K562 (cell line): ENCODE measurements at regions not wholly inside any gene's neighbourhood (a gene's known extent, or its start where the extent isn't known, plus 50 kb on each side); places are given as distances from the start of the nearest gene placed in this dataset.

Experiments used
- ATAC-seq: fragments of 200-7000 bp; cut with Tn5 transposase; 3 replicates; pipeline ENCODE4 v1.9.1; 2020; ENCODE audit warnings: moderate library complexity
- BruUV-seq: library from RNA; stranded (reverse); fragments of 400-500 nt; replicated peaks from 2 replicates; lab custom pipeline; 2021; lab: Mats Ljungman, UMichigan
- CTCF ChIA-PET: fragments of 300-600 bp; formaldehyde crosslinking; extraction: SDS; loops from one replicate; lab custom pipeline; 2021; ENCODE audit warnings: low intra/inter-chr PET ratio; lab: Yijun Ruan, JAX
- POLR2A ChIA-PET: fragments of 300-600, 350-650 bp; sonication (Branson Sonifier 250); formaldehyde crosslinking; extraction: SDS; loops from one replicate; lab custom pipeline; 2021; ENCODE audit warnings: antibody characterized with exemption, inconsistent platforms; lab: Yijun Ruan, JAX
- DNase-seq, 4 experiments: peaks; one replicate each; pipeline versions ENCODE4 v3.0.0 to v3.0.0-alpha.2; 2011 to 2018; ENCODE audit warnings: low spot score in 3 of 4, mixed read lengths in 3 of 4; ENCODE audit errors: extremely low read depth in 1 of 4
- FAIRE-seq: peaks from 2 replicates; lab custom pipeline; 2011; peaks lifted over from hg19 to GRCh38; lab: Jason Lieb, UNC
- H2AFZ ChIP-seq: 2 replicates; pipeline ENCODE4 v1.6.0; 2011; ENCODE audit warnings: low read depth, low read length, control low read depth, inconsistent platforms
- H3K27ac ChIP-seq: fragments of 200-600 bp; 3 replicates; pipeline ENCODE4 v1.8.0; 2011; ENCODE audit warnings: low read depth, mild to moderate bottlenecking, control low read depth, inconsistent platforms, low read length, moderate library complexity, mixed read lengths; ENCODE audit errors: extremely low read depth
- H3K27me3 ChIP-seq, 2 experiments: fragments of 300-600 bp in 1 of 2; 2 replicates in 1 of 2; 3 replicates in 1 of 2; pipeline versions ENCODE4 v1.6.0 to v1.8.0; 2011; ENCODE audit warnings: inconsistent platforms in 2 of 2, low read length in 2 of 2, mild to moderate bottlenecking in 1 of 2, mixed read lengths in 1 of 2, moderate library complexity in 1 of 2; ENCODE audit not compliant: control insufficient read depth in 2 of 2, insufficient read depth in 2 of 2
- H3K36me3 ChIP-seq: fragments of 300-600 bp; 3 replicates; pipeline ENCODE4 v1.8.0; 2011; ENCODE audit warnings: mild to moderate bottlenecking, low read length, inconsistent platforms; ENCODE audit not compliant: control insufficient read depth, insufficient read depth
- H3K4me1 ChIP-seq, 2 experiments: fragments of 200-600 bp in 1 of 2; replicated peaks in 1 of 2; 2 replicates in 1 of 2; 3 replicates in 1 of 2; pipeline versions ENCODE4 v1.5.1 to v1.8.0; 2011; ENCODE audit warnings: inconsistent platforms in 2 of 2, low read length in 2 of 2, mild to moderate bottlenecking in 1 of 2, mixed read lengths in 1 of 2, moderate library complexity in 1 of 2; ENCODE audit not compliant: control insufficient read depth in 2 of 2, insufficient read depth in 2 of 2
- H3K4me2 ChIP-seq: 2 replicates; pipeline ENCODE4 v1.6.1; 2011; ENCODE audit warnings: low read length, control low read depth, inconsistent platforms, mixed read lengths; ENCODE audit not compliant: insufficient read depth
- H3K4me3 ChIP-seq: fragments of 200-600 bp; sonication (generic), shearing (Covaris generic); 2 replicates; pipeline ENCODE4 v1.5.1; 2016; ENCODE audit warnings: control low read depth, inconsistent platforms
- H3K79me2 ChIP-seq: fragments of 200-600 bp; 3 replicates; pipeline ENCODE4 v1.8.0; 2011; ENCODE audit warnings: low read length, inconsistent platforms; ENCODE audit not compliant: control insufficient read depth, insufficient read depth
- H3K9ac ChIP-seq, 2 experiments: 2 replicates each; pipeline versions ENCODE4 v1.6.0 to v1.6.1; 2011; ENCODE audit warnings: low read depth in 2 of 2, low read length in 2 of 2, control low read depth in 1 of 2, inconsistent platforms in 1 of 2, mild to moderate bottlenecking in 1 of 2, mixed read lengths in 1 of 2; ENCODE audit not compliant: insufficient read depth in 1 of 2
- H3K9me1 ChIP-seq: one replicate; pipeline ENCODE4 v1.6.0; 2011; ENCODE audit warnings: inconsistent platforms, mild to moderate bottlenecking, low read length, moderate library complexity; ENCODE audit not compliant: control insufficient read depth, insufficient read depth
- H3K9me3 ChIP-seq: replicated peaks from 2 replicates; pipeline ENCODE4 v1.5.1; 2011; ENCODE audit warnings: low read depth, low read length, inconsistent platforms; ENCODE audit not compliant: control insufficient read depth, insufficient read depth
- H4K20me1 ChIP-seq: replicated peaks from 2 replicates; pipeline ENCODE4 v1.6.1; 2011; ENCODE audit warnings: low read length, inconsistent platforms, mixed read lengths; ENCODE audit not compliant: control insufficient read depth, insufficient read depth
- FUS ChIP-seq: fragments of 200-400 bp; formaldehyde crosslinking; optimal IDR thresholded peaks from 2 replicates; pipeline ENCODE3; 2017; ENCODE audit warnings: low read depth, low read length
- NRF1 ChIP-seq, 2 experiments: fragments of 450-650 bp; IDR thresholded peaks in 1 of 2; conservative IDR thresholded peaks in 1 of 2; 2 replicates each; pipeline ENCODE4 v1.6.1; 2014; ENCODE audit warnings: mild to moderate bottlenecking in 2 of 2
- PKNOX1 ChIP-seq: fragments of 450-650 bp; IDR thresholded peaks from 2 replicates; pipeline ENCODE4 v1.6.1; 2016
- PPARD ChIP-seq: fragments of 250-450 bp; sonication (Bioruptor Pico); IDR thresholded peaks from 2 replicates; pipeline ENCODE4 v1.8.0; 2022; ENCODE audit warnings: inconsistent platforms, mild to moderate bottlenecking, moderate library complexity
- RAD21 ChIP-seq, 2 experiments: fragments of 250-450 bp in 1 of 2; fragments of 450-650 bp in 1 of 2; sonication (Bioruptor Pico) in 1 of 2; formaldehyde crosslinking in 1 of 2; IDR thresholded peaks in 1 of 2; conservative IDR thresholded peaks in 1 of 2; 2 replicates each; pipeline versions ENCODE4 v1.4.0 to v1.8.0; 2020 to 2022; ENCODE audit warnings: mild to moderate bottlenecking in 2 of 2, moderate library complexity in 1 of 2
- RBM25 ChIP-seq: fragments of 200-400 bp; formaldehyde crosslinking; IDR thresholded peaks from 2 replicates; pipeline ENCODE4 v1.6.1; 2018; ENCODE audit warnings: low read length, low read depth, moderate library complexity; ENCODE audit not compliant: severe bottlenecking
- RBM34 ChIP-seq: fragments of 200-400 bp; formaldehyde crosslinking; IDR thresholded peaks from 2 replicates; pipeline ENCODE4 v1.6.1; 2018; ENCODE audit warnings: low read length, borderline replicate concordance; ENCODE audit not compliant: insufficient read depth
- WGBS: fragments of 100-300 bp; shearing (Covaris generic); methylation state at CpG from one replicate; pipeline ENCODE4 v1.1.6; 2016; ENCODE audit warnings: low coverage, mixed read lengths; ENCODE audit not compliant: insufficient coverage; ENCODE audit errors: missing lambda C conversion rate; 5-methylcytosine and 5-hydroxymethylcytosine counted together
- in situ Hi-C: fragments of 300-500 bp; cut with MboI; formaldehyde crosslinking; loops from 4 replicates; pipeline ENCODE4 v1.15.0; 2018; ENCODE audit warnings: inconsistent platforms, mixed read lengths
- intact Hi-C: fragments of 100-400 bp; cut with micrococcal nuclease; formaldehyde crosslinking; loops from 2 replicates; pipeline ENCODE4 v1.14.2; 2022
- TF ChIP-seq, protein P1 (sequence below): sonication (generic); formaldehyde crosslinking; IDR thresholded peaks from 2 replicates; pipeline ENCODE4 v1.8.1; 2023; ENCODE audit warnings: mild to moderate bottlenecking, missing genetic modification reagents

DNA sequence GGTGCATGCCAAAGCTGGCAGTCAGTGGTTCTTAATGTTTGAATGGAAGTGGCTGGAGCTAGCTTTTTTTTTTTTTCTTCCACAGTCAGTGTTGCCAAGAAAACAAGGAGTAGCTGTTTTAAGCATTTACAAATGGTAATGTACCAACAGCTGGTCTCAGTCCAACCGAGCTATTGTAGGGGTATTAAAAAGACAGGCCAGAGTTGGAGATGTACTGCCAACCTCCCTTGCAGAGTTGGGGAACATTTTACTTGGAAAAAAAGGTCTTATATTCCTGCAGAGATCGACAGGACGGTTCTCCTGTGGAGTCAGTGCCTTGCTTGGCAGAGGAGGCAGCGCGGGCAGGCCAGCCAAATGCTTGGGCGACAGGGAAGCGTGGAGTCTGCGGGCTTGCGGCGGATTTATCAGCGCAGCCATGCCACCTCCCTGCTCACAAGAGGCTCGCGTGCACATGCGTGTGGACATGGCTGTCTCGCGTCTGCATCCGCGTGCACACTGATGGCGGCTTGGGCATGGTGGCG lies 338.1 kb downstream of the RPS6KC1 start:
- no peak overlapping the region for H3K4me3 ChIP-seq
- H3K9ac ChIP-seq: 0 out of 4 replicates have a peak overlapping the region, but pooled peaks of 1 of the 2 experiments have one; percentile 3
- POLR2A ChIA-PET: no interaction called here
- ATAC-seq (no peak; the same call in 2 of the 3 replicates), FAIRE-seq (no peak), DNase-seq (no peak)
- no peaks in the 10 kb centered on the region for H3K9me3 ChIP-seq
- no peaks in the 10 kb centered on the region for H3K9me1 ChIP-seq
- WGBS: 2% methylated on average over 20 of the region's 20 CpGs
- H3K4me1 ChIP-seq: peaks cover 0 to 4% of the 10 kb centered on the region in 2 experiments; a peak in 1 of 5 replicates
- BruUV-seq: no TSS peak
- CTCF ChIA-PET: no interaction called here
- no peak overlapping the region for H2AFZ ChIP-seq
- no peaks in the 10 kb centered on the region for H4K20me1 ChIP-seq
- H3K27me3 ChIP-seq: peaks cover 29 to 50% of the 10 kb centered on the region in 2 experiments
- intact Hi-C loops: no loop called here
- H3K4me2 ChIP-seq: no peak overlapping the region
- in situ Hi-C loops: no loop called here
- H3K27ac ChIP-seq: no peak overlapping the region
- H3K36me3 ChIP-seq: no peaks in the 10 kb centered on the region
- H3K79me2 ChIP-seq: no peaks in the 10 kb centered on the region
- peak in 1 of 2 experiments; percentile 37; a peak in 2 of 4 replicates for TF ChIP-seq NRF1 (conservative IDR thresholded peaks at IDR 0.05 in 1 of 2, IDR thresholded peaks at IDR 0.05 in 1 of 2)
- no peak for TF ChIP-seq FUS
- no peak for TF ChIP-seq RAD21 (CRISPR knock-in tag; conservative IDR thresholded peaks at IDR 0.05 in 1 of 2, IDR thresholded peaks at IDR 0.05 in 1 of 2)
- TF ChIP-seq PPARD (CRISPR knock-in tag): no peak

DNA sequence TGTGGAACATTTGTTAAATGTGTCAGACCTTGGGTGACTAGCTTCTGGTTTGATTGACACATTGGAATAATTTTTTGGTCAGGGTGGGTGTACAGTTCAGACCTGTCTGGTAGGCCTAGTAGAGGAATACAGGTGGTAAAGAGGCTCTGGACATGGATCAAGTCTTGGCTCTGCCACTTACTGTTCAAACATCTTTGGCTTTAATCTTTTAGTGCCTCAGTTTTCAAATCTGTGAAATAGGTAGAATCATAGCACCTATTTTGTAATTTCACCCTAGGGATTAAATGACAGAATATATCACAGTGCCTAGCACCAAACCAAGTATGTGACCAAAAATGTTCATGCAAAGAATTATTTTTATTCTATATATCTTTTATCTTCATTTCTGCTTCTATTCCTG lies 340.4 kb downstream of the RPS6KC1 start:
- H3K27ac ChIP-seq: no peak overlapping the region
- CTCF ChIA-PET: no interaction called here
- no peak for ATAC-seq

More for the DNA sequence above, 340.4 kb downstream of the RPS6KC1 start:
- POLR2A ChIA-PET: no interaction called here
- peaks cover 33 to 57% of the 10 kb centered on the region in 2 experiments for H3K27me3 ChIP-seq
- H3K4me2 ChIP-seq: no peak overlapping the region
- DNase-seq: no peak
- no peaks in the 10 kb centered on the region for H4K20me1 ChIP-seq
- intact Hi-C loops: no loop called here
- no peaks in the 10 kb centered on the region for H3K79me2 ChIP-seq
- H3K4me3 ChIP-seq: no peak overlapping the region
- no peak for FAIRE-seq
- H2AFZ ChIP-seq: no peak overlapping the region
- in situ Hi-C loops: no loop called here
- H3K4me1 ChIP-seq: peaks cover 0 to 4% of the 10 kb centered on the region in 2 experiments; a peak in 1 of 5 replicates
- H3K36me3 ChIP-seq: no peaks in the 10 kb centered on the region
- H3K9ac ChIP-seq: no peak overlapping the region
- TF ChIP-seq, protein P1, sequence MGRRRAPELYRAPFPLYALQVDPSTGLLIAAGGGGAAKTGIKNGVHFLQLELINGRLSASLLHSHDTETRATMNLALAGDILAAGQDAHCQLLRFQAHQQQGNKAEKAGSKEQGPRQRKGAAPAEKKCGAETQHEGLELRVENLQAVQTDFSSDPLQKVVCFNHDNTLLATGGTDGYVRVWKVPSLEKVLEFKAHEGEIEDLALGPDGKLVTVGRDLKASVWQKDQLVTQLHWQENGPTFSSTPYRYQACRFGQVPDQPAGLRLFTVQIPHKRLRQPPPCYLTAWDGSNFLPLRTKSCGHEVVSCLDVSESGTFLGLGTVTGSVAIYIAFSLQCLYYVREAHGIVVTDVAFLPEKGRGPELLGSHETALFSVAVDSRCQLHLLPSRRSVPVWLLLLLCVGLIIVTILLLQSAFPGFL (CRISPR knock-in tag): no peak
- TF ChIP-seq RBM34: no peak
- TF ChIP-seq RBM25: peak; percentile 86
- 0 out of 2 replicates have a peak, but pooled peaks have one; percentile 36 for TF ChIP-seq PKNOX1
- BruUV-seq: no TSS peak
- H3K9me3 ChIP-seq: no peaks in the 10 kb centered on the region
- H3K9me1 ChIP-seq: no peaks in the 10 kb centered on the region
